NCI-H446 (cell line): ENCODE measurements at regions not wholly inside any gene's neighbourhood (a gene's known extent, or its start where the extent isn't known, plus 50 kb on each side); places are given as distances from the start of the nearest gene placed in this dataset.

Source experiments
- DNase-seq, 2 experiments: peaks; one replicate each; lab custom pipeline; 2025; lab: John Stamatoyannopoulos, UW

GRCh38 chr10:10778959-10779358 is 238.7 kb upstream of the CELF2 start:
- DNase-seq: no peak

GRCh38 chr10:10779511-10779910 is 238.2 kb upstream of the CELF2 start:
- no peak for DNase-seq

DNA sequence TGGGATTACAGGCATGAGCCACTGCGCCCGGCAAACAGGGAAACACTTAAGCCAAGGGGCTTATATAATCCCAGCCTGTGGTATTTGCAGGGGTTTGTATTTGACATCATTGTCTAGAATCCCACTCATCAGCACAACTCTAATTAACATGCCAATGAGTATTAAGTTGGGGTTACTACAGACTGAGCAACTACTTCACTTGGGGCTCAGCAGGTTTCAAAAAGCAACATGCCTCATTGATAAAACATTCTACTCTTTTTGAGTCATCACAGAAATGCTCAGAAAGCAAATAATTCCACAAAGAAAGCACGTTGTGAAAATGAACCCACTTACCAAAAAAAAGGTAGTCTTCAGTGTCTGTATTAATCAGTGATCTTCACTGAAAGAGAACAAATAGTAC is 236.9 kb upstream of the CELF2 start:
- DNase-seq: no peak

GRCh38 chr10:10782603-10783002 is 235.1 kb upstream of the CELF2 start:
- no peak for DNase-seq

GRCh38 chr10:10785627-10786026 is 232.0 kb upstream of the CELF2 start:
- DNase-seq: no peak

DNA sequence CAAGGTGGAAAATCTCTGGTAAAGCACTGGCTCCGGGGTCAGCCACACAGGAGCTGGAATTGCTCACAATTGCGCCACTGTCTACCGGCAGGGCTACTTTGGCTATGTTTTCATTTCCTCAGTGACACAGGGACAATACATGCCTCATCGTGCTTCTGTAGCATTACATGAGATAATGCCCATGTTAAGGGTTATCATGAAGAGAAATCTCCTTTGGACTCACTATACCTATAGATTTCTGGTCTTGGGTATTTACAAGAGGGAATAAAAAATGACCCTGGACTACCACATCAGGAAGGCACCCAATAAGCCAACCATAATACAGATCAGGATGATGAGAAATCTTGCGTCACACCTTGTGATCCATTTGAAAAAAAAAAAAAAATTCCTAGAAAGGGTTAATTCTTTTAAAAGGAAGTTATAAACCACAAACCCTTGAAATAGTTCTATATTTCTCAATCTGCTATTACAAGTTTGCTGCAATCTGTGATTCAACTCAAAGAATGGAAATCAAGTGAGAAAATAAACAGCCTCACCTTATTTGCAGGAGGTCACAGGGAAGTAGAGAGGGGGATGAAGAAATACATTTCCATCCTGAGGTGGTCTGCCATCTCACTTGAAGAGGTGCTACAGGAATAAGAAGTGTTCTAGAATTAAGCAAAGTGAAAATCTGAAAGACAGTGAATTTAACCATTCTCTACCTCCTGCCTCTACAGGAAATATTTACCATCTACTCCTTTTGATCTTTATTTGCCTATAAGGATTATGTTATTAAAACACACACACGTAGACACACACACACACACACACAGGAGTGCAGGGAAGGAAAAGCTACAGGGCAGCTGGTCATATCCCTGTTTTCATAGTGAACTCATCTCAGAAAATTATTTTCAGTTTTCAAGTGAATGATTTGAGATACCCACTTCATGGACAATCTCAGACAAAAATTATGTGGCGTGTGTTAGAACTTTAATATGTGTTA is 231.3 kb upstream of the CELF2 start:
- DNase-seq: no peak

- no peak for DNase-seq
Observed at GRCh38 chr10:10787586-10787985, 230.1 kb upstream of the CELF2 start.

DNA sequence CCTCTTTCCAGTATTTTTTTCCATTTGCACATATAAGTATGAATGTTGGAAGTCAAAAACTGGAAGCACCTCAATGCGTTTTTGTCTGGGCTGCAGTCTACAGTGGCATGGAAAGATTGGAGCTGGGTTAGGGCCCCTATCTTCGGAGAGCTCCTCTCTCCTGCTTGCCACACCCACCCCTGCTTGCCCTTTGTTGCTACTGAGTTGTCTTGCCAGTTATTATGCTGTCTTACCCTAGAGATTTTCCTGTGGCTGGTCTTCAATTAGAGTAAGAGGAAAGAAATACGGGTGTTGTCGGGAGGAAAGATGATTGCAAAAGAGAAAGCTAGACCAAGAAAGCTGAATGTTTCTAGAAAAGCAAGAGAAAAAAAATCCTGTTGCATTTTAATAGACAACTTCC is 228.9 kb upstream of the CELF2 start:
- DNase-seq: no peak

GRCh38 chr10:10791869-10792268 is 225.8 kb upstream of the CELF2 start:
- no peak for DNase-seq

GRCh38 chr10:10792681-10793080 is 225.0 kb upstream of the CELF2 start:
- DNase-seq: peak; percentile 20 to 87

DNA sequence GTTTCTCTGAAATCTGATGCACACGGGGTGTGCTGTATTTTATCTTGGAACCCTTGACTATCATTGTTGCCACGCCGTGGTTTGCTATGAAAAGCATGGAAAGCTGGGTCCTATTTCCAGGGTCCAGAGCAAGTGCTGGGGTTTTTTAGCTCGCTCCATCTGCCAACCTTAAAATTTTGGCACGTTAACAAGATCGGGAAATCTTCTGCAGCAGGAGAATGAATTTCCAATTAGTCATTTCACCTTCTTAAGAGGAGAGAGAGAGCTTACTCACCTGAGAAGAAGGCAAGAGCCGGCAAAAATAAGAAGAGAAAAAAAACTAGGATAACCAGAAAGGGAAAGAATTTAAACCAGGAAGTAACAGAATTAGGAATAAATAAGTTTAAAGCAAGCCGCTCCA is 223.6 kb upstream of the CELF2 start:
- peak in 1 of 2 experiments; percentile 70 for DNase-seq

DNA sequence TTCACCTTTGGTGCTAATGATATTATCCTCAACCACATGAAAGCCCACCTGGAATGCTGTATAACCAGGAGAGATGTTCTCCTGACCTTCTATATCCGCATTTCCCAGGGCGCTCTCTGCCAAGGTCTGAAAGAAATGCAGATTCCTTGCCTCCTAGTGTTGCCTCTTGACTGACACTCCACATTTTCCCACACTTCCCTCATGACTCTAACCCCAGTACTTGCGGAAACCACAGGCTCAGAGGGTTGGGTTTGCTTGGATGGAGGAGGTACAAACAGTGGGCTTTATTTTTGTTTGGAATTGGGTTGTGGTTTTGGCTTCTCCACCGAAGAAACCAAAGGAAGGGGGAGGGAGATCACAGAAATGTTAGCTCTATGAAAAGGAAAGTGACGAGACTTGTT is 222.9 kb upstream of the CELF2 start:
- no peak for DNase-seq

GRCh38 chr10:10796061-10796773 is 221.5 kb upstream of the CELF2 start:
- no peak for DNase-seq

DNA sequence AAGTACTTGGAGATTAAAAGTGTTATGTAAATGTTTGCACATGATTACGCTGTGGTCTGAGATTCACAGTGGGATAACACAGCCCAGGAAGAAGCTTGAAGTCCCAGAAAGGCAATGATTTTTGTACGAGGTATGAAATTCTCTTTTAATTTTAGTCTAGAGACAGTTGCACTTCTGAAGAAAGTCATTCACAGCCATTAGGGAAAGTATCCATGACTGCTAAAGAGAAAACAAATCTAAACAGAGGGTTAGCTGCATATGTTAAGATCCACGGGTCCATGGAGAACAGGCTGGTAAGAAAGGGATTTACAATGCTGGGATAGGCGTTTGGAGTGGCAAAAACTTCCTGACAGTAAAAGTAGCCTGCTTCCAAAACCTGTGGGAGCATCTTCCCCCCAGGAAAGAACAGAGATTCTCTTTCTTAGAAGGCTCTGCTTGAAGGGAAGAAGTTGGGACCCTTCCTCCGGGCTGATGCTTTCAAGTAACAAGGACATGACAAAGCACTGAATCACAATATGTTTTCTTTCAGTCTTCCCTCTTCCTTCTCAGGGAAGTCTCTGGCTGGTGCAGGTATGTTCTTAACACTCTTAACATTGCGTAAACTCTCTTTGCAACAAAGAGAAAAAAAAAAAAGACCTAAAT is 220.8 kb upstream of the CELF2 start:
- DNase-seq: no peak

DNA sequence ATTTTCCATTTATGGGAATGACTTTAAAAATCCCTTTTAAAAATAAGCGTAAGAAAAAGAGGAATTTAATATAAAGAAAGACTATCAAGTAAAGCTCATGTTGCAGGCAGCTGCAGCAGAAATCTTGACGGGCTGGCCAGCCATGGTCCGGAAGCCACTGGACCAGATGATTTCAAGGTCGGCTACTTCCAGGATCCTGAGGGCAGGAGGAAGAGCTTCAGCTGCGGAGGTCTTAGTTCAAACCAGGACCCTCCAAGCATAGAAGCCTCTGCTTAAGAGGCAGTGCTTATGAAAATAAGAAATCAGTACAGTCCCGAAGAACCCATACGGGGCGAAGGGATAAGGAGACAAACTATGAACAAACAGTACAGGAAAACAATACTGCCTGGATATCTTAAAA is 220.2 kb upstream of the CELF2 start:
- no peak for DNase-seq

GRCh38 chr10:10798102-10798863 is 219.4 kb upstream of the CELF2 start:
- DNase-seq: no peak

- no peak for DNase-seq
Observed at GRCh38 chr10:10798864-10799192, 218.8 kb upstream of the CELF2 start.

- DNase-seq: no peak
Observed at GRCh38 chr10:10800961-10801360, 216.7 kb upstream of the CELF2 start.

GRCh38 chr10:10803278-10803677 is 214.4 kb upstream of the CELF2 start:
- peak in 1 of 2 experiments; percentile 53 for DNase-seq

- DNase-seq: no peak
Observed at GRCh38 chr10:10804061-10804460, 213.6 kb upstream of the CELF2 start.

- DNase-seq: no peak
Observed at GRCh38 chr10:10804998-10805740, 212.5 kb upstream of the CELF2 start.
